ENCODE measurements at regions not wholly inside any gene's neighbourhood (a gene's known extent, or its start where the extent isn't known, plus 50 kb on each side); places are given as distances from the start of the nearest gene placed in this dataset.
"Not testable (repeated sequence)": the region's sequence is repeated elsewhere in the genome, so short reads cannot be mapped to it uniquely, and the experiment has no call there.

DNA sequence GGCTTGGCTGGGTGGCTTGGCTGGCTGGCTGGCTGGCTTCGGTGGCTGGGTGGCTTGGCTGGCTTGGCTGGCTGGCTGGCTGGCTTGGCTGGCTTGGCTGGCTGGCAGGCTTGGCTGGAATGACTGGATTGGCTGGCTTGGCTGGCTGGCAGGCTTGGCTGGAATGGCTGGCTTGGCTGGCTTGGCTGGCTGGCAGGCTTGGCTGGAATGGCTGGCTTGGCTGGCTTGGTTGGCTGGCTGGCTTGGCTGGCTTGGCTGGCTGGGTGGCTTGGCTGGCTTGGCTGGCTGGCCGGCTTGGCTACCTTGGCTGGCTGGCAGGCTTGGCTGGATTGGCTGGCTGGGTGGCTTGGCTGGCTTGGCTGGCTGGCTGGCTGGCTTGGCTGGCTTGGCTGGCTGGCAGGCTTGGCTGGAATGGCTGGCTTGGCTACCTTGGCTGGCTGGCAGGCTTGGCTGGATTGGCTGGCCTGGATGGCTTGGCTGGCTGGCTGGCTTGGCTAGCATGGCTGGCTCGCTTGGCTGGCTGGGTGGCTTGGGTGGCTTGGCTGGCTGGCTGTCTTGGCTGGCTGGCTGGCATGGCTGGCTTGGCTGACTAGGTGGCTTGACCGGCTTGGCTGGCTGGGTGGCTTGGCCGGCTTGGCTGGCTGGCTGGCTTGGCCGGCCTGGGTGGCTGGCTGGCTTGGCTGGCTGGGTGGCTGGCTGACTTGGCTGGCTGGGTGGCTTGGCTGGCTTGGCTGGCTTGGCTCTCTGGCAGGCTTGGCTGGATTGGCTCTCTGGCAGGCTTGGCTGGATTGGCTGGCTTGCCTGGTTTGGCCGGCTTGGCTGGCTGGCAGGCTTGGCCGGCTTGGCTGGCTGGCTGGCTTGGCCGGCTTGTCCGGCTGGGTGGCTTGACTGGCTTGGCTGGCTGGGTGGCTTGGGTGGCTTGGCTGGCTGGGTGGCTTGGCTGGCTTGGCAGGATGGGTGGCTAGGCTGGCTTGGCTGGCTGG, 241.6 kb upstream of the POTEB2 start:
- TF ChIP-seq CTCF, POLR2A, EP300 (IDR thresholded peaks at IDR 0.05): not testable (repeated sequence)

Measured in ovary (tissue), 3 donors.